ENCODE measurements at regions not wholly inside any gene's neighbourhood (a gene's known extent, or its start where the extent isn't known, plus 50 kb on each side); places are given as distances from the start of the nearest gene placed in this dataset.

DNA sequence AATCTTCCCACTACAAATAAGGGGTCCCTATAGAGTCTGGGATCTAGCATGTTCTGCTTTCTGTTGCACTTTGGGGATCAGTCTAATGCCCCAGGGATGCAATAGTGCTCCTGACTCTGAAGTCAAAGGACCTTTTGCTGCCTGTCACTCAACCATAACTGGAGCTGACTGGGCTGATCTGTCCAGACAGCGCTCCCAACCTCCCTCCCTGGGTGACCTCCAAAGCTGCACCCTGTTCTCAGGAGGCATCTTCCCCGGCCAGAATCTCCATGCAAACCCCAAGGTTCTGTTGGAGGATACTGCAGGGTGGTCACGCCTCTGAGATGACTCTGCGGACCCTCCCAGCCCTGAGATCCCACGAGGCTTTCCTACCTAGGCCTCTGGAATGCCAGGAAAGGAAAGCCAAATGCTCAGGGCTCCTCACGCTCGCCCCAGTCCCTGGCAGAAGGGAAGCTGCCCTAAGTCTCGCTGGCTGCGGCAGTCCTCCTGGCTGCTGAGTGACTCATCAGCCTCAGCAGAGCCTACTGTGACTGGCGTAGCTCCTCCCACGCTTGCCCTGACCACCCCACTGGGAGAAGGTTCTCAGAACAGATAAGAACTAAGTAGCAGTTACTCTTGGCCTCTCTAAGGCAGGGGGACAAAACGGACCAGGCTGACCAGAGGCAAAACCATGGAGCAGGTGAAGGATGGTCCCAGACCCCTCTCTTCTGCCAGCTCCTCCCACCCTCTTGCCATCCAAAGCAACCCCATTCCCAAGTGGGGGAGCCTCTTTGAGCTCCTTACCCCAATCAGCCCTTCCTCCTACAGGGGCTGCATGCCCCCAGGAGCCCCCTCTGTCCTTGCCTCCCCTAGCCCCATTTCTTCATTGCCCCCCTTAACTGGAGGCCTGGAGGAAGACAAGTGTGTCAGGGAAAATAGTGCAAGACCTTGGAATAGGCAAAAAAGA, 124.1 kb upstream of the TNRC6C start:
- peak; percentile 100 for ATAC-seq
- H2AFZ ChIP-seq (ENCODE audit: low read depth, low read length) = peak overlapping the region; percentile 94
- H3K4me2 ChIP-seq (ENCODE audit: insufficient read depth, low read length) = peak overlapping the region; percentile 86
- ChIA-PET POLR2A (interaction anchor here (0.5 to 1.5 kb wide), 14 partner anchors 9 to 1513 kb away, joined by 3 to 7 read pairs (median 3); no protein-coding TSS in a partner anchor), CTCF (ENCODE audit: low intra/inter-chr PET ratio) (no interaction called here)
- H3K4me1 ChIP-seq (replicated peaks in 1 of 2; ENCODE audit: control insufficient read depth in 2 of 2, insufficient read depth in 2 of 2, low read length in 2 of 2) = peaks cover 31 to 45% of the 10 kb centered on the region in 2 experiments
- H3K27ac ChIP-seq (ENCODE audit: extremely low read depth, low read depth, low read length) = peak overlapping the region; percentile 71
- H3K79me2 ChIP-seq (ENCODE audit: control insufficient read depth, insufficient read depth, low read length) = no peaks in the 10 kb centered on the region
- in situ Hi-C loops (cut with MboI) (no loop called here), intact Hi-C loops (cut with micrococcal nuclease) (loop anchor here (10.0 kb wide), 1 partner anchor 50 kb away; no protein-coding TSS in a partner anchor)
- FAIRE-seq = peak; percentile 98
- no peaks in the 10 kb centered on the region for H4K20me1 ChIP-seq (replicated peaks; ENCODE audit: control insufficient read depth, insufficient read depth, low read length)
- DNase-seq (ENCODE audit: extremely low read depth in 1 of 4, low spot score in 3 of 4) = peak; percentile 95 to 98 (median 96)
- WGBS (ENCODE audit: insufficient coverage, low coverage, missing lambda C conversion rate) = under 1% methylated on average over 12 of the region's 12 CpGs
- BruUV-seq (replicated peaks) = no TSS peak
- H3K4me3 ChIP-seq = peak overlapping the region; percentile 26
- H3K9me3 ChIP-seq (replicated peaks; ENCODE audit: control insufficient read depth, insufficient read depth, low read depth, low read length) = no peaks in the 10 kb centered on the region
- no peaks in the 10 kb centered on the region for H3K9me1 ChIP-seq (ENCODE audit: control insufficient read depth, insufficient read depth, low read length)
- no peaks in the 10 kb centered on the region for H3K36me3 ChIP-seq (ENCODE audit: control insufficient read depth, insufficient read depth, low read length)
- no peaks in the 10 kb centered on the region for H3K27me3 ChIP-seq (ENCODE audit: control insufficient read depth in 2 of 2, insufficient read depth in 2 of 2, low read length in 2 of 2)
- H3K9ac ChIP-seq (ENCODE audit: insufficient read depth in 1 of 2, low read depth in 2 of 2, low read length in 2 of 2) = peak overlapping the region; percentile 48 to 86; a peak in 3 of 4 replicates
- TF ChIP-seq, protein P1, sequence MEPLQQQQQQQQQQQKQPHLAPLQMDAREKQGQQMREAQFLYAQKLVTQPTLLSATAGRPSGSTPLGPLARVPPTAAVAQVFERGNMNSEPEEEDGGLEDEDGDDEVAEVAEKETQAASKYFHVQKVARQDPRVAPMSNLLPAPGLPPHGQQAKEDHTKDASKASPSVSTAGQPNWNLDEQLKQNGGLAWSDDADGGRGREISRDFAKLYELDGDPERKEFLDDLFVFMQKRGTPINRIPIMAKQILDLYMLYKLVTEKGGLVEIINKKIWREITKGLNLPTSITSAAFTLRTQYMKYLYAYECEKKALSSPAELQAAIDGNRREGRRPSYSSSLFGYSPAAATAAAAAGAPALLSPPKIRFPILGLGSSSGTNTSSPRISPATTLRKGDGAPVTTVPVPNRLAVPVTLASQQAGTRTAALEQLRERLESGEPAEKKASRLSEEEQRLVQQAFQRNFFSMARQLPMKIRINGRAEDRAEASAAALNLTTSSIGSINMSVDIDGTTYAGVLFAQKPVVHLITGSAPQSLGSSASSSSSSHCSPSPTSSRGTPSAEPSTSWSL (CRISPR knock-in tag; IDR thresholded peaks at IDR 0.05; ENCODE audit: borderline replicate concordance) = no peak
- TF ChIP-seq ZNF668 (CRISPR knock-in tag; IDR thresholded peaks at IDR 0.05) (no peak), RBFOX2 (IDR thresholded peaks at IDR 0.05; ENCODE audit: low read depth, low read length) (peak; percentile 43), NR4A1 (CRISPR knock-in tag; IDR thresholded peaks at IDR 0.05) (no peak), NR4A1 (tag; IDR thresholded peaks at IDR 0.05) (no peak), FOXA3 (CRISPR knock-in tag; conservative IDR thresholded peaks at IDR 0.05 in 1 of 2, IDR thresholded peaks at IDR 0.05 in 1 of 2) (no peak)
- TF ChIP-seq, protein P2, sequence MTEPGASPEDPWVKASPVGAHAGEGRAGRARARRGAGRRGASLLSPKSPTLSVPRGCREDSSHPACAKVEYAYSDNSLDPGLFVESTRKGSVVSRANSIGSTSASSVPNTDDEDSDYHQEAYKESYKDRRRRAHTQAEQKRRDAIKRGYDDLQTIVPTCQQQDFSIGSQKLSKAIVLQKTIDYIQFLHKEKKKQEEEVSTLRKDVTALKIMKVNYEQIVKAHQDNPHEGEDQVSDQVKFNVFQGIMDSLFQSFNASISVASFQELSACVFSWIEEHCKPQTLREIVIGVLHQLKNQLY (CRISPR knock-in tag; conservative IDR thresholded peaks at IDR 0.05) = no peak
- TF ChIP-seq, protein P3, sequence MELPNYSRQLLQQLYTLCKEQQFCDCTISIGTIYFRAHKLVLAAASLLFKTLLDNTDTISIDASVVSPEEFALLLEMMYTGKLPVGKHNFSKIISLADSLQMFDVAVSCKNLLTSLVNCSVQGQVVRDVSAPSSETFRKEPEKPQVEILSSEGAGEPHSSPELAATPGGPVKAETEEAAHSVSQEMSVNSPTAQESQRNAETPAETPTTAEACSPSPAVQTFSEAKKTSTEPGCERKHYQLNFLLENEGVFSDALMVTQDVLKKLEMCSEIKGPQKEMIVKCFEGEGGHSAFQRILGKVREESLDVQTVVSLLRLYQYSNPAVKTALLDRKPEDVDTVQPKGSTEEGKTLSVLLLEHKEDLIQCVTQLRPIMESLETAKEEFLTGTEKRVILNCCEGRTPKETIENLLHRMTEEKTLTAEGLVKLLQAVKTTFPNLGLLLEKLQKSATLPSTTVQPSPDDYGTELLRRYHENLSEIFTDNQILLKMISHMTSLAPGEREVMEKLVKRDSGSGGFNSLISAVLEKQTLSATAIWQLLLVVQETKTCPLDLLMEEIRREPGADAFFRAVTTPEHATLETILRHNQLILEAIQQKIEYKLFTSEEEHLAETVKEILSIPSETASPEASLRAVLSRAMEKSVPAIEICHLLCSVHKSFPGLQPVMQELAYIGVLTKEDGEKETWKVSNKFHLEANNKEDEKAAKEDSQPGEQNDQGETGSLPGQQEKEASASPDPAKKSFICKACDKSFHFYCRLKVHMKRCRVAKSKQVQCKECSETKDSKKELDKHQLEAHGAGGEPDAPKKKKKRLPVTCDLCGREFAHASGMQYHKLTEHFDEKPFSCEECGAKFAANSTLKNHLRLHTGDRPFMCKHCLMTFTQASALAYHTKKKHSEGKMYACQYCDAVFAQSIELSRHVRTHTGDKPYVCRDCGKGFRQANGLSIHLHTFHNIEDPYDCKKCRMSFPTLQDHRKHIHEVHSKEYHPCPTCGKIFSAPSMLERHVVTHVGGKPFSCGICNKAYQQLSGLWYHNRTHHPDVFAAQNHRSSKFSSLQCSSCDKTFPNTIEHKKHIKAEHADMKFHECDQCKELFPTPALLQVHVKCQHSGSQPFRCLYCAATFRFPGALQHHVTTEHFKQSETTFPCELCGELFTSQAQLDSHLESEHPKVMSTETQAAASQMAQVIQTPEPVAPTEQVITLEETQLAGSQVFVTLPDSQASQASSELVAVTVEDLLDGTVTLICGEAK (IDR thresholded peaks at IDR 0.05) = no peak
- TF ChIP-seq, protein P3 (CRISPR knock-in tag; IDR thresholded peaks at IDR 0.05) = no peak
